ENCODE measurements at regions not wholly inside any gene's neighbourhood (a gene's known extent, or its start where the extent isn't known, plus 50 kb on each side); places are given as distances from the start of the nearest gene placed in this dataset.

- H3F3A ChIP-seq (replicated peaks; ENCODE audit: insufficient read depth) = peaks cover 20% of the 10 kb centered on the region
- 61% methylated on average over 2 of the region's 2 CpGs for WGBS (ENCODE audit: low lambda C conversion rate)
- no peak for TF ChIP-seq FOSL2 (IDR thresholded peaks at IDR 0.05; ENCODE audit: borderline replicate concordance, low read depth)
- TF ChIP-seq ZBTB33 (IDR thresholded peaks at IDR 0.05; ENCODE audit: borderline replicate concordance, low read depth) = no peak
- no peak for TF ChIP-seq IRF3 (IDR thresholded peaks at IDR 0.05; ENCODE audit: low read depth, low read length)
- TF ChIP-seq NRF1 (IDR thresholded peaks at IDR 0.05; ENCODE audit: low read depth, low read length) = no peak
- no peak for TF ChIP-seq GABPA (IDR thresholded peaks at IDR 0.05; ENCODE audit: low read depth)
- TF ChIP-seq RCOR1 (IDR thresholded peaks at IDR 0.05; ENCODE audit: low read length) = no peak
- TF ChIP-seq, protein P1, sequence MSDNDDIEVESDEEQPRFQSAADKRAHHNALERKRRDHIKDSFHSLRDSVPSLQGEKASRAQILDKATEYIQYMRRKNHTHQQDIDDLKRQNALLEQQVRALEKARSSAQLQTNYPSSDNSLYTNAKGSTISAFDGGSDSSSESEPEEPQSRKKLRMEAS (IDR thresholded peaks at IDR 0.05; ENCODE audit: low read depth) = no peak
- TF ChIP-seq NFIC (IDR thresholded peaks at IDR 0.05; ENCODE audit: borderline replicate concordance) = no peak
- no peak for TF ChIP-seq YY1 (IDR thresholded peaks at IDR 0.05; ENCODE audit: low read depth)
- TF ChIP-seq EP300 (IDR thresholded peaks at IDR 0.05; ENCODE audit: borderline replicate concordance in 1 of 2, low read depth in 1 of 2, low read length in 1 of 2) = no peak
- no peak for TF ChIP-seq TAF1 (IDR thresholded peaks at IDR 0.05; ENCODE audit: borderline replicate concordance, low read depth, low read length)
- POLR2A ChIA-PET = no interaction called here
- H3K9me2 ChIP-seq = no peaks in the 10 kb centered on the region
- no peak overlapping the region for H2AFZ ChIP-seq (ENCODE audit: low read depth)
- peaks cover 3 to 14% of the 10 kb centered on the region in 2 experiments; a peak in 3 of 4 replicates for H3K4me1 ChIP-seq (ENCODE audit: control insufficient read depth in 1 of 2, insufficient read depth in 2 of 2, low read depth in 1 of 2, low read length in 1 of 2)
- H3K27ac ChIP-seq (ENCODE audit: low read depth in 2 of 2, low read length in 1 of 2) = no peak overlapping the region
- H3K4me3 ChIP-seq (ENCODE audit: low read depth in 2 of 2, low read length in 1 of 2) = no peak overlapping the region
- H3K9me3 ChIP-seq = no peaks in the 10 kb centered on the region
- no peak overlapping the region for H3K4me2 ChIP-seq
- no peak for DNase-seq
- no peak overlapping the region for H3K9ac ChIP-seq
- no peaks in the 10 kb centered on the region for H4K20me1 ChIP-seq (ENCODE audit: insufficient read depth)
- H3K36me3 ChIP-seq (replicated peaks in 1 of 2; ENCODE audit: control insufficient read depth in 1 of 2, insufficient read depth in 2 of 2, low read length in 1 of 2) = no peaks in the 10 kb centered on the region
- CTCF ChIA-PET = interaction anchor here (0.7 kb wide), 1 partner anchor 243 kb away, joined by 3 read pairs; no protein-coding TSS in a partner anchor
- no peaks in the 10 kb centered on the region for H3K79me2 ChIP-seq (ENCODE audit: insufficient read depth)
- no peaks in the 10 kb centered on the region for H3K27me3 ChIP-seq (ENCODE audit: insufficient read depth)
Measured at GRCh38 chr16:73206151-73206707, 158.3 kb upstream of the ZFHX3 start.

DNA sequence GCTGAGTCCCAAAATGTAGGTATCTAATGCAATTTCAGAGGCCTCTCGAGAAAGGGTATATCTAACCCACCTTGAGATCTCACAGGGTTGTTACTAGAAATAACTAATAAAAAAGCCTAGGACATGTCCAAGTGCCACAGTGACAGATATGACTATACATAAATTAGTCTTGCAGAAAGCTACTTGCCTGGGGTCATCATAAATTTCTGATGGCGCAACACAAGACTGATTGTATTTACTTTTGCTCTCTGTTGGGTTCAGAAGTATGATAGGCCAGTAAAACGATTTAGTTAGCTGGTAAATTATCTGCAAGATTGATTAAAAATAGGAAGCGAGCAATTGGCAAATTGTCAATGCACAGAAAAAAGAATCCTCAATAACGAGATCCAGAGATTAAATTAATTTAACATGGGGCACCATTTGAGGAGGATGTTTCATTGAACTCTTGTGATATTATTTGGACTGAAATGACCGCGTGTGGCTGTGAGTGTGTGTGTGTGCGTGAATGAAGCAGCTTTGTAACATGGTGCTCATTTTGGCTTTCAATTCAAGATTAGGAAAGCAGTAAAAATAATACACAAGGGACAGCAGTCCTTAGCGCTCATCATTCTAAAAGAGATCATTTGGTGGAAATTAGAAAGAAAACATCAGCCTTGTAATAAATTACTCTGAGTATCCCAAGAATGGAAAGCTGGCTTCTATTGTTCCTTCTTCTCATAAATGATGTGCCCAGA is 157.4 kb upstream of the ZFHX3 start:
- Histone ChIP-seq H3K4me3 (ENCODE audit: low read depth in 2 of 2, low read length in 1 of 2) (no peak overlapping the region), H4K20me1 (ENCODE audit: insufficient read depth) (no peaks in the 10 kb centered on the region), H3F3A (replicated peaks; ENCODE audit: insufficient read depth) (peaks cover 20% of the 10 kb centered on the region), H3K4me2 (no peak overlapping the region), H2AFZ (ENCODE audit: low read depth) (no peak overlapping the region), H3K27me3 (ENCODE audit: insufficient read depth) (no peaks in the 10 kb centered on the region), H3K9me2 (no peaks in the 10 kb centered on the region), H3K79me2 (ENCODE audit: insufficient read depth) (no peaks in the 10 kb centered on the region), H3K9me3 (no peaks in the 10 kb centered on the region), H3K27ac (ENCODE audit: low read depth in 2 of 2, low read length in 1 of 2) (no peak overlapping the region), H3K4me1 (ENCODE audit: control insufficient read depth in 1 of 2, insufficient read depth in 2 of 2, low read depth in 1 of 2, low read length in 1 of 2) (peaks cover 6 to 18% of the 10 kb centered on the region in 2 experiments; a peak in 3 of 4 replicates), H3K9ac (no peak overlapping the region), H3K36me3 (replicated peaks in 1 of 2; ENCODE audit: control insufficient read depth in 1 of 2, insufficient read depth in 2 of 2, low read length in 1 of 2) (no peaks in the 10 kb centered on the region)
- 90% methylated on average over 9 of the region's 9 CpGs for WGBS (ENCODE audit: low lambda C conversion rate)
- no peak for DNase-seq
- ChIA-PET CTCF (no interaction called here), POLR2A (no interaction called here)
- TF ChIP-seq SMC3 (IDR thresholded peaks at IDR 0.05; ENCODE audit: low read depth, low read length) = no peak
- TF ChIP-seq NFIC (IDR thresholded peaks at IDR 0.05; ENCODE audit: borderline replicate concordance) = no peak
- no peak for TF ChIP-seq ELF1 (IDR thresholded peaks at IDR 0.05)
- no peak for TF ChIP-seq RAD21 (IDR thresholded peaks at IDR 0.05; ENCODE audit: low read length)
- no peak for TF ChIP-seq GATA2 (CRISPR knock-in tag; IDR thresholded peaks at IDR 0.05)
- TF ChIP-seq YY1 (IDR thresholded peaks at IDR 0.05; ENCODE audit: low read depth) = no peak
- TF ChIP-seq, protein P2, sequence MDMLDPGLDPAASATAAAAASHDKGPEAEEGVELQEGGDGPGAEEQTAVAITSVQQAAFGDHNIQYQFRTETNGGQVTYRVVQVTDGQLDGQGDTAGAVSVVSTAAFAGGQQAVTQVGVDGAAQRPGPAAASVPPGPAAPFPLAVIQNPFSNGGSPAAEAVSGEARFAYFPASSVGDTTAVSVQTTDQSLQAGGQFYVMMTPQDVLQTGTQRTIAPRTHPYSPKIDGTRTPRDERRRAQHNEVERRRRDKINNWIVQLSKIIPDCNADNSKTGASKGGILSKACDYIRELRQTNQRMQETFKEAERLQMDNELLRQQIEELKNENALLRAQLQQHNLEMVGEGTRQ (IDR thresholded peaks at IDR 0.05; ENCODE audit: borderline replicate concordance, low read depth, low read length) = no peak
- TF ChIP-seq, protein P1 (IDR thresholded peaks at IDR 0.05; ENCODE audit: low read depth) = no peak
- no peak for TF ChIP-seq FOSL2 (IDR thresholded peaks at IDR 0.05; ENCODE audit: borderline replicate concordance, low read depth)
- no peak for TF ChIP-seq IRF3 (IDR thresholded peaks at IDR 0.05; ENCODE audit: low read depth, low read length)
- TF ChIP-seq TEAD4 (IDR thresholded peaks at IDR 0.05; ENCODE audit: borderline replicate concordance, insufficient read depth) = no peak
- TF ChIP-seq, protein P3, sequence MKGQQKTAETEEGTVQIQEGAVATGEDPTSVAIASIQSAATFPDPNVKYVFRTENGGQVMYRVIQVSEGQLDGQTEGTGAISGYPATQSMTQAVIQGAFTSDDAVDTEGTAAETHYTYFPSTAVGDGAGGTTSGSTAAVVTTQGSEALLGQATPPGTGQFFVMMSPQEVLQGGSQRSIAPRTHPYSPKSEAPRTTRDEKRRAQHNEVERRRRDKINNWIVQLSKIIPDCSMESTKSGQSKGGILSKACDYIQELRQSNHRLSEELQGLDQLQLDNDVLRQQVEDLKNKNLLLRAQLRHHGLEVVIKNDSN (IDR thresholded peaks at IDR 0.05; ENCODE audit: borderline replicate concordance, low read depth) = no peak

Measured in SK-N-SH (cell line).